ENCODE measurements at regions not wholly inside any gene's neighbourhood (a gene's known extent, or its start where the extent isn't known, plus 50 kb on each side); places are given as distances from the start of the nearest gene placed in this dataset.

GRCh38 chr18:10351858-10352257 lies 102.6 kb upstream of the APCDD1 start:
- TF ChIP-seq, protein P1, sequence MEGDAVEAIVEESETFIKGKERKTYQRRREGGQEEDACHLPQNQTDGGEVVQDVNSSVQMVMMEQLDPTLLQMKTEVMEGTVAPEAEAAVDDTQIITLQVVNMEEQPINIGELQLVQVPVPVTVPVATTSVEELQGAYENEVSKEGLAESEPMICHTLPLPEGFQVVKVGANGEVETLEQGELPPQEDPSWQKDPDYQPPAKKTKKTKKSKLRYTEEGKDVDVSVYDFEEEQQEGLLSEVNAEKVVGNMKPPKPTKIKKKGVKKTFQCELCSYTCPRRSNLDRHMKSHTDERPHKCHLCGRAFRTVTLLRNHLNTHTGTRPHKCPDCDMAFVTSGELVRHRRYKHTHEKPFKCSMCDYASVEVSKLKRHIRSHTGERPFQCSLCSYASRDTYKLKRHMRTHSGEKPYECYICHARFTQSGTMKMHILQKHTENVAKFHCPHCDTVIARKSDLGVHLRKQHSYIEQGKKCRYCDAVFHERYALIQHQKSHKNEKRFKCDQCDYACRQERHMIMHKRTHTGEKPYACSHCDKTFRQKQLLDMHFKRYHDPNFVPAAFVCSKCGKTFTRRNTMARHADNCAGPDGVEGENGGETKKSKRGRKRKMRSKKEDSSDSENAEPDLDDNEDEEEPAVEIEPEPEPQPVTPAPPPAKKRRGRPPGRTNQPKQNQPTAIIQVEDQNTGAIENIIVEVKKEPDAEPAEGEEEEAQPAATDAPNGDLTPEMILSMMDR (conservative IDR thresholded peaks at IDR 0.05): no peak
- no peak for TF ChIP-seq EZH2 (IDR thresholded peaks at IDR 0.05; ENCODE audit: low read depth)
